Gastroesophageal sphincter (tissue), 3 donors: ENCODE measurements at regions not wholly inside any gene's neighbourhood (a gene's known extent, or its start where the extent isn't known, plus 50 kb on each side); places are given as distances from the start of the nearest gene placed in this dataset.

Source experiments
- CTCF ChIP-seq, 4 experiments: fragments of 200-600 bp in 2 of 4; fragments of 450-650 bp in 2 of 4; sonication (generic) in 1 of 4; IDR thresholded peaks; one replicate each; pipeline ENCODE4 v1.5.1; 2017 to 2019; ENCODE audit warnings: antibody characterized with exemption in 4 of 4, mild to moderate bottlenecking in 2 of 4, moderate library complexity in 2 of 4
- EP300 ChIP-seq: sonication (generic); formaldehyde crosslinking; IDR thresholded peaks from one replicate; pipeline ENCODE4 v1.6.1; 2017; ENCODE audit warnings: antibody characterized with exemption, mild to moderate bottlenecking
- POLR2A ChIP-seq, 2 donors: fragments of 450-650 bp; IDR thresholded peaks; one replicate each; pipeline ENCODE4 v1.6.1; 2017; ENCODE audit warnings: antibody characterized with exemption in 2 of 2, mild to moderate bottlenecking in 2 of 2, moderate library complexity in 1 of 2
- POLR2AphosphoS5 ChIP-seq: sonication (generic); formaldehyde crosslinking; IDR thresholded peaks from one replicate; pipeline ENCODE4 v1.6.1; 2017; ENCODE audit warnings: antibody characterized with exemption

GRCh38 chr2:82391386-82391785 lies 2067.7 kb downstream of the SUCLG1 start:
- TF ChIP-seq POLR2AphosphoS5 (no peak), CTCF (IDR thresholded peaks at IDR 0.05) (no peak), POLR2A (IDR thresholded peaks at IDR 0.05) (no peak), EP300 (no peak)
